RPMI8226 (cell line): ENCODE measurements at regions not wholly inside any gene's neighbourhood (a gene's known extent, or its start where the extent isn't known, plus 50 kb on each side); places are given as distances from the start of the nearest gene placed in this dataset.
"Not testable (repeated sequence)": the region's sequence is repeated elsewhere in the genome, so short reads cannot be mapped to it uniquely, and the experiment has no call there.

ENCODE experiments used
- DNase-seq: peaks from one replicate; pipeline ENCODE4 v3.0.0-alpha.2; 2015

DNA sequence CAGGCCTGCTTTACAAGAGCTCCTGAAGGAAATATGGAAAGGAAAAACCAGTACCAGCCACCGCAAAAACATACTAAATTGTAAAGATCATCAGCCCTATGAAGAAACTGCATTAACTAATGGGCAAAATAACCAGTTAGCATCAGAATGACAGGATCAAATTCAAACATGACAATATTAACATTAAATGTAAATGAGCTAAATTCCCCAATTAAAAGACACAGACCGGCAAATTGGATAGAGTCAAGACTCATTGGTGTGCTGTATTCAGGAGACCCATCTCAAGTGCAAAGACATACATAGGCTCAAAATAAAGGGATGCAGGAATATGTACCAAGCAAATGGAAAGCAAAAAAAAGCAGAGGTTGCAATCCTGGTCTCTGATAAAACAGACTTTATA is 408.7 kb upstream of the RAB6C start:
- not testable (repeated sequence) for DNase-seq

GRCh38 chr2:129575431-129575830 is 404.0 kb upstream of the RAB6C start:
- DNase-seq: no peak

DNA sequence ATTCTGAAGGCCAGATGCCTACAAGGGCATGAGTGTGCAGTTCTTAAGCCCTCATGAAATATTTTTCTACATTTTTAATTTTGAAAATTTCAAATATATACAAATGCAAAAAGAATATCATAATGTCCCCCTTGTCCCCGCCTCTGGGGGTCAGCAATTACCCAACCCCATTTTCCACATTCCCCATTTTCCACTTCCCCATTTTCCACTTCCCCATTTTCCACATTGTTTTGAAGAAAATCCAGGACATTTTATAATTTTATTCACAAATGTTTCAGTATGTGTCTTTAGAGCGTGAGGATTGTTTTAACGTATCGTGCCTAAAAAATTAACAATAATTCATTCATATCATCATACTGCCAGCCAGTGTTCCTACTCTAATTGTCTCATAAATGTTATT is 403.6 kb upstream of the RAB6C start:
- no peak for DNase-seq

DNA sequence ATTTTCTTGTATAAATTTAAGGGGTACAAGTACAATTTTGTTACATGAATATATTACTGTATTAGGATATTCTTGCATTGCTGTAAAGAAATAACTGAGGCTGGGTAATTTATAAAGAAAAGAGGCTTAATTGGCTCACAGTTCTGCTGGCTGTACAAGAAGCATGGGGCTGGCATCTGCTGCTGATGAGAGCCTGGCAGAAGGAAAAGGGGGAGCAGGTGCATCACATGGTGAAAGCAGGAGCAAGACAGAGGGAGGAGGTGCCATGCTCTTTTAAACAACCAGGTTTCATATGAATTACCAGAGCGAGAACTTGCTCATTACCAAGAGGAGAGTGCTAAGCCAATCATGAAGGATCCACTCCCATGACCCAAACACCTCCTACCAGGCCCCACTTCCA is 399.5 kb upstream of the RAB6C start:
- no peak for DNase-seq

DNA sequence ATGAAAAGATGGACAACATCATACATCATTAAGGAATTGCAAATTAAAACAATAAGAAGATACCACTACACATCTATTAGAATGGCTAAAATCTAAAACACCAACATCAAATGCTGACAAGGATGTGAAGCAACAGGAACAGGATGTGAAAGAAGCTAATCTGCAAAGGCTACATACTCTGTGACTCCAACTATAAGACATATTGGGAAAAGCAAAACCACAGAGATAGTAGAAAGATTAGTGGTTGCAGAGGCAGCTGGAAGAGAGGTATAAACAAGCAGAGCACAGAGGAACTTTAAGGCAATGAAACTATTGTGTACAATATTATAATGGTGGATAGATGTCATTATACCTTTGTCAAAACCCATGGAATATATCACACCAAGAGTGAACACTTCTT is 393.7 kb upstream of the RAB6C start:
- no peak for DNase-seq

DNA sequence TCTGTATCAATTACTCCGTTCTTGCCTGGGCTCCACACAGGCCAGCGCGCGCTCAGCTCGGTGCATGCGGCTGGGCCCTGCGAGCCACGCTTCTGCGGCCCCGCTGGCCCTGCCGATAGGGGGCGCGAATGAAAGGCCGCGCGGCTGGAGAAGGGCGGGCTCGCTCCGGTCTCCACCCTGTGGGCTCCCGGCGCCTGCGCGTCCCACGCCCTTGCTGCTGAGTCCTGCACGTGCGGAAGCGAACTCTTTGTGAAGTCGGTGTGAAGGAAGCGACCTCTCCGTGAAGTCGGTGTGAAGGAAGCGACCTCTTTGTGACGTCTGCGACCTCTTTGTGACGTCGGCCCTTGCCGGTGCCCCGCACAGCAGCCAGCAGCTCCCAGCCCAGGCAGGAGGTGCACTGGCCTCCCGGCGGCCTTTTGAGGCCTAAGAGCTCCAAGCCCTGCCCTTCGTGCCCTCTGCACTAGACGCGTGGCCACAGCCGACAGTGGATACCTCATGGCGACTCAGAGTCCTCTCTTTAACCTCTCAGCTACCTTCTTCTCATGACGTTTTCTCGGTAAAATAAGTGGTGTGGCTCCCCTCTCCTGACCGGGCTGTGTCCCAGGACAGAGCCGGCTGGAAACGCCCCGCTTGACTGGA is 391.9 kb upstream of the RAB6C start:
- DNase-seq: no peak

DNA sequence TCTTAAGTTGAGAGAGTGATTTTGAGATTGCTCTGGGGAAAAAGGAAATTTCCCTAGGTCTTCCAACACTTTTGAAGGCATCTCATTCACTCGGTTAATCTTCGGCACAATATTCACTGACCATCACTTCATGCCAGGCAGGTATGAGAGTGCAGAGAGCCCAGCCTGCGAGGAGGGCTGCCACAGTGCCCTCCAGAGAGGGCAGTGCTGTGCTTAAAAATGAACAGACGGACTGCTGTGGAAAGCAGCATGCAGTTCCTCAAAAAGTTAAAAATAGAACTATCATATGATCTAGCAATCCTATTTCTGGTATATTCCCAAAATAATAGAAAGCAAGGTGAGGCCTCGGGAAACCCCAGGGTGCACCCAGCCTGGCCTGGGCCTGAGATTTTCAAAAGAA is 374.9 kb upstream of the RAB6C start:
- no peak for DNase-seq

GRCh38 chr2:129605646-129606045 is 373.8 kb upstream of the RAB6C start:
- DNase-seq: peak; percentile 10

DNA sequence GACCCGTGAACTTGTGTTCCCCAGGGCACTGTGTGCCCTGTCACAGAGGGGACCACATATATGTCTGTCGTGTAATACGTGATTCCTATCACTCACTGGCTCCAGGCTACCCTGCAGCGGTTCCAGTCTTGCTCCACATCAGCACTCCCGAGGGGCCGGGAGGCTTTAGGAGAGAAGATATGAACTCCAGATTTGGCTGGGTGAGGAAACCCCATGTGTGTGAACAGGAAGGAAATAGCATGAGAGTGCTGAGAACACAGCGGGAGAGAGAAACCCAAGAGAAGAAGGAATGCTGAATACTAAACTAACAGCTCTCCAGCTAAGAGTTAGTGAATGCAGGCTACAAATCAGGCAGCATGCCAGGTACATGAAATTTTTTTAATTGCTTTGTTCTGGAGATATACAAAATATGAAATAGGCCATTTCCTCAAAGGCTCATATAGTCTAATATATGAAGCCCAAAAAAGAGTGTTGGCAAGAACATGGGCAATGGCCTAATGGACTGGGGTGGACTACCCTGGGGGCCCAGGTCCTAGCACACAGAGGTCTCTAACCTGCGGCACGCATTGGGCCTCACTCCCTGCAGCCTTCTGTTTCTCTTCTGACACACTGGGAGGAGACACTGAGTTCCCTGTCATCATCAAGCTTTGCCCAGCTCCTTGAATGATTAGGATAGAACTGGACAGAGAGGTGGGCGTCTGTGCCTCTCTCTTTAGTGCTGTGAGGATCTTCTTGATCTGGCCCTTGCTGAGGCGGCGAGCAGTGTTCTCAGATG is 372.8 kb upstream of the RAB6C start:
- no peak for DNase-seq

DNA sequence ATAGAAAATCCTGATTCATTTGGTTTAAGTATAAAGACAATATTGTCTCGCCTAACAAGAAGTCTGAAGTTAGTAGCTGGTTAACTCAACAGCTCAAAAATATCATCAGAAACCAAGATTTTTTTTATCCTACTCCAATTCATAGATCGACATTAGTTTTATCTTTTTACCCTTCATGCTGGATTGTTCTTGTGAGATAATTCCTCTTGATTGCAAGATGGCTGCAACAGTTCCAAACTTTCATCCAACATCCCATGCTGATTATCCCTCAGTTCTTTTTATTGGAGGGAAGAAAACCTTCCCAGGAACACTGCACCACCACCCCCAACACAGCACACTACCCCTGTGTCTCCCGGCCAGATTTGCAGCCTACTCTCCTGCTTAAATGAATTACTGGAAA is 370.2 kb upstream of the RAB6C start:
- no peak for DNase-seq

- DNase-seq: no peak
These were observed 368.7 kb upstream of the RAB6C start for GRCh38 chr2:129610766-129611165.

GRCh38 chr2:129611471-129611870 is 368.0 kb upstream of the RAB6C start:
- DNase-seq: no peak

DNA sequence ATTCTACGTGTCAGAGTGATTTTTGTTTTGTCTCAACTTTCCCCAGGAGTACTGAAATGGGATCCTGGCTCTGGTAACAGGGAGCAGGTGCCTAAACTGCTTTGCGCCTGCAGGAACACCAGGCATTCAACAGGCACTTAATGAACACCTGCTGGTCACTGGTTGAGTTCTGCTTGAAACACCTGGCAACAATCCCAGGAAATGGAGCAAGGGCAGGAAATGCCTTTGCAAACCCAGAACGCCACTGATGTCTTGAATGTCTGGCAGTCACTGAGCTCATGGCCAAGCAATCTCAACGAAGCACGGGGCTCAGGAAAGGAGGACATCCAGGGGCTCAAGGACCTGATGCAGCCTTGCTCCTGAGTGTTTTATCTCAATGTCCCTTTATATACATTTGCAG is 360.0 kb upstream of the RAB6C start:
- no peak for DNase-seq

DNA sequence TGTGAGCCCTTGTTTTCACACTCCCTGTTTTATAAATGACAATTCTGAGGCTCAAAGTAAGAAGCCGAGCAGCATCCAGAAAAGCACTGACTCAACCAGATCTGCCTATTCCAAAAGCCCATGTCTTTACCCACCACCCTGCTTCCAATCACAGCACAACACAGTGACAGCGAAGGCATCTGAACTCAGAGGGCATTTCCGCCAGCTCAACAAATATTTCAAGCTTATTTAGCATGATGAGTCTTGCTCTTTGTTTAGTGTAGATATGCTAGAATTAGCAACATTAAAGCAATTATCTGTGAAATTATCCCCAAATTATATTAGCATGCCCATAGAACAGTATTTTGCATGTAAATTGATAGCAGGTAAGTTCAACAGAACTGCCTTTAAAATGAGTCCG is 359.1 kb upstream of the RAB6C start:
- DNase-seq: no peak

DNA sequence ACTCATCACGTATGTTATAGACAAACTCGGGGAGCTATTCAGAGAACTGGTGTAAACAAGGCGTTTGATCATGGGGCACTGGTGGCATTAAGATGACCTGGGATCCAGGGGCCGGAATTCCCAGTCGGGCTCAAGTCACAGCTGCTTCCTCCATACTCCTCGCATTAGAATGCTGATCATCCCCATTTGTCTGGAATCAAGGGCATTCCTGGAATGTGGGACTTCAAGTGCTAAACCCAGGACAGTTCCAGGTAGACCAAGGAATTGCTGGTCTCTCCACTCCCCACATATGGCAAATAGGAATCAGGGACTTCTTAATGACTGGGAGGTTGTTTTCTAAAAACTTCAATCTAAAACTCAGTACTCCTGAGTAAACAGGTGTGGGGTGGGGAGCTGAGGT is 355.7 kb upstream of the RAB6C start:
- no peak for DNase-seq

- DNase-seq: no peak
These were observed 352.0 kb upstream of the RAB6C start for GRCh38 chr2:129627437-129627836.

DNA sequence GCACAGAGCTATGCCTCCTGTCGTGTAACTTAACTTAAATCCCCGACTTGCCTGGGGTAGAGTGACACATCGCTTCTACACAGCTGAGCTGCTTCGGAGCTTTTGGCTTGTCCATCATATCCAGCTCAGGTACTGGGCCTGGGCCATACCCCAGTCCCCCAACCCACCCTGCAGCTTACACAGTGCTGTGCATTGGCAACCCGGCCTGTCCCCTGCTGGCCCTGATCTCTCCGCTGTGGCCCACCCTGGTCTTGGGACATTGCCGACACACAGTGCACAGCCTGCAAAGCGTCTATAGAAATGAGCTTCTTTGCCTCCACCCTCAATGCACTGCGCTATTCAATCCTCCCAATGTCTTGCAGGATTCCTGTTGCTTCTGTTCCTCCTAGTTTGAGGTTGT is 342.8 kb upstream of the RAB6C start:
- no peak for DNase-seq

DNA sequence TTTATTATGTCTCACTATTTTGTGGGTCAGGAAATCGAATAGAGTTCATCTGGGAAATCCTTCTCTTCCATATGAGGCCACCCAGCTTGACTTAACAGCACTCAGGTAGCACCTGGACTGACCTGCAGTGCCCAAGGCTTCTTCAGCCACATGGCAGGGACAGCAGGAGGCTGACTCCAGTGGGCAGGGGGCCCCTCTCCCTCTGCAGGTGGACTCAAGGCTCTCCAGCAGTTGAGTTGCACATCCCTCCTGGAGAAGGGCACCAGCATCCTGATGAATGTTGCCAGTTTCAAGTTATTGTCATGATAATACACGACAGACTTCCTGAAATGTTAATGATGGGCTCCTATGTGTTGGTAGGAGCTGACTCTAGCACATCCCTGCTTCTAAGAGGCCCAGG is 338.1 kb upstream of the RAB6C start:
- DNase-seq: no peak

DNA sequence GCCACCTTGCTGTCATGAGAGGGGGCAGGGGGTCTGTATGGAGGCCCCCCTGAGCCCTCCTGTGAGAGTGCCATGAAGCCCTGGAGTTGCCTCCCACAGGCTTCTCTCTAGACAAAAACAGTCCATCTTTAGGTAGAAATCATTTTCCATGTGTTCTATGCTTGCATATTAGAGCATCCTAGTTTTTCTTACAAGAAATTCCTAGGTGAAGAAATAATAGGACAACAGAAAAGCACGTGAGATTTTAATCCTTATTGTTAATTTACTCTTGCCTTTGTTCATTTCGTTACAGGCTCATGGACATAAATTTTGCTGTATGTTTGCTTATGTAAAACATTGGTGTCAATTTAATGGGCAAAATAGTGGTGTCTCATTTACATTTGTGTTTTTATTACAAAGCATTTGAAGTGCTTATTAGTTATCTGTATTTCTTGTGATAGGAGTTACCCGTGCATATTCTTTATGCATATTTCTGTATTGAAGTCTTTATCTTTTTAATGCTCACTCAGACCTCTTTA is 336.9 kb upstream of the RAB6C start:
- DNase-seq: no peak

- no peak for DNase-seq
These were observed 334.1 kb upstream of the RAB6C start for GRCh38 chr2:129645335-129645734.

- no peak for DNase-seq
These were observed 333.4 kb upstream of the RAB6C start for GRCh38 chr2:129646107-129646506.

DNA sequence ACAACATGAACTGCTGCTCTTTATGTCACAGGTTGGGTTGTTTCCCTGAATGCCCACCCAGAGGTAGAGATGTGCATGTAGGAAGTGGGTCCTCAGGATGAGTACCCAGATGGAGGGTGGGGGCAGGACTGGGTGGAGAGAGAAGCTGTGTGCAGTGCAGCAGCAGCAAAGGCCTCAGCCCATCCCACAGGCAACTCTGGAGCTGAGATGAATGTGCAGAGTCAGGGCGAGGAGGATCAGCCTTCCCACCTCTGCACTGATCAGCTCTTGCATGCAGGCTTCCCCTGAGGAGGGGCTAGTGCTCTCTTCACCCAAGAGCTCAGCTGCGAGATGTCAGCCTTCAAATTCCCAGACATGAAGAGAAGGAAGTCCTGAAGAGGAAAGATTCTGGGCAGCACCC is 326.2 kb upstream of the RAB6C start:
- DNase-seq: no peak

- no peak for DNase-seq
These were observed 325.1 kb upstream of the RAB6C start for GRCh38 chr2:129654331-129654730.

- DNase-seq: no peak
These were observed 323.3 kb upstream of the RAB6C start for GRCh38 chr2:129656081-129656598.
